ENCODE measurements at regions not wholly inside any gene's neighbourhood (a gene's known extent, or its start where the extent isn't known, plus 50 kb on each side); places are given as distances from the start of the nearest gene placed in this dataset.
"Not testable (repeated sequence)": the region's sequence is repeated elsewhere in the genome, so short reads cannot be mapped to it uniquely, and the experiment has no call there.

GRCh38 chr7:52689912-52690311 lies 345.5 kb upstream of the POM121L12 start:
- no peak for DNase-seq

GRCh38 chr7:52685333-52685732 lies 350.1 kb upstream of the POM121L12 start:
- DNase-seq: no peak

GRCh38 chr7:52684388-52684787 lies 351.0 kb upstream of the POM121L12 start:
- no peak for DNase-seq

- DNase-seq: no peak
Measured at GRCh38 chr7:52682993-52683392, 352.4 kb upstream of the POM121L12 start.

GRCh38 chr7:52670608-52671225 lies 364.7 kb upstream of the POM121L12 start:
- no peak for DNase-seq

- no peak for DNase-seq
Measured at GRCh38 chr7:52669031-52669430, 366.4 kb upstream of the POM121L12 start.

GRCh38 chr7:52668435-52668834 lies 367.0 kb upstream of the POM121L12 start:
- DNase-seq: no peak

- DNase-seq: no peak
Measured at GRCh38 chr7:52659178-52659577, 376.3 kb upstream of the POM121L12 start.

- DNase-seq: no peak
Measured at GRCh38 chr7:52656098-52656497, 379.3 kb upstream of the POM121L12 start.

- DNase-seq: no peak
Measured at GRCh38 chr7:52652621-52653020, 382.8 kb upstream of the POM121L12 start.

- no peak for DNase-seq
Measured at GRCh38 chr7:52648872-52649271, 386.6 kb upstream of the POM121L12 start.

GRCh38 chr7:52647046-52647445 lies 388.4 kb upstream of the POM121L12 start:
- DNase-seq: no peak

GRCh38 chr7:52639981-52640380 lies 395.5 kb upstream of the POM121L12 start:
- DNase-seq: no peak

GRCh38 chr7:52639126-52639525 lies 396.3 kb upstream of the POM121L12 start:
- DNase-seq: no peak

- DNase-seq: no peak
Measured at GRCh38 chr7:52635021-52635420, 400.4 kb upstream of the POM121L12 start.

GRCh38 chr7:52620849-52621248 lies 414.6 kb upstream of the POM121L12 start:
- DNase-seq: no peak

- DNase-seq: no peak
Measured at GRCh38 chr7:52616552-52616951, 418.9 kb upstream of the POM121L12 start.

GRCh38 chr7:52615021-52615695 lies 420.3 kb upstream of the POM121L12 start:
- DNase-seq: no peak

- no peak for DNase-seq
Measured at GRCh38 chr7:52609511-52609910, 425.9 kb upstream of the POM121L12 start.

- no peak for DNase-seq
Measured at GRCh38 chr7:52592698-52593097, 442.7 kb upstream of the POM121L12 start.

- DNase-seq: no peak
Measured at GRCh38 chr7:52586704-52587103, 448.7 kb upstream of the POM121L12 start.

- DNase-seq: no peak
Measured at GRCh38 chr7:52584041-52584440, 451.4 kb upstream of the POM121L12 start.

GRCh38 chr7:52573141-52573540 lies 462.3 kb upstream of the POM121L12 start:
- DNase-seq: not testable (repeated sequence)

GRCh38 chr7:52571026-52571425 lies 464.4 kb upstream of the POM121L12 start:
- no peak for DNase-seq

GRCh38 chr7:52569151-52569550 lies 466.3 kb upstream of the POM121L12 start:
- no peak for DNase-seq
